TTC549 (cell line): ENCODE measurements at regions not wholly inside any gene's neighbourhood (a gene's known extent, or its start where the extent isn't known, plus 50 kb on each side); places are given as distances from the start of the nearest gene placed in this dataset.
"Not testable (repeated sequence)": the region's sequence is repeated elsewhere in the genome, so short reads cannot be mapped to it uniquely, and the experiment has no call there.

Source experiments
- FAIRE-seq: peaks from 2 replicates; lab custom pipeline; 2012; peaks lifted over from hg19 to GRCh38; lab: Jason Lieb, UNC

- FAIRE-seq: peak; percentile 89
These were observed 181.4 kb upstream of the CACNA2D1 start for GRCh38 chr7:82624965-82625364.

GRCh38 chr7:82624337-82624736, 180.8 kb upstream of the CACNA2D1 start:
- FAIRE-seq: no peak

GRCh38 chr7:82623812-82624211, 180.2 kb upstream of the CACNA2D1 start:
- no peak for FAIRE-seq

- FAIRE-seq: no peak
These were observed 173.6 kb upstream of the CACNA2D1 start for GRCh38 chr7:82617156-82617555.

GRCh38 chr7:82616059-82616728, 172.6 kb upstream of the CACNA2D1 start:
- no peak for FAIRE-seq

GRCh38 chr7:82615527-82615926, 171.9 kb upstream of the CACNA2D1 start:
- no peak for FAIRE-seq

- no peak for FAIRE-seq
These were observed 166.2 kb upstream of the CACNA2D1 start for GRCh38 chr7:82609746-82610145.

- FAIRE-seq: peak; percentile 97
These were observed 161.8 kb upstream of the CACNA2D1 start for GRCh38 chr7:82605247-82605864.

- no peak for FAIRE-seq
These were observed 158.5 kb upstream of the CACNA2D1 start for GRCh38 chr7:82602066-82602465.

- FAIRE-seq: peak; percentile 29
These were observed 157.0 kb upstream of the CACNA2D1 start for GRCh38 chr7:82600531-82600930.

GRCh38 chr7:82599895-82600294, 156.3 kb upstream of the CACNA2D1 start:
- FAIRE-seq: no peak

- FAIRE-seq: no peak
These were observed 155.4 kb upstream of the CACNA2D1 start for GRCh38 chr7:82598958-82599357.

GRCh38 chr7:82595795-82596194, 152.2 kb upstream of the CACNA2D1 start:
- not testable (repeated sequence) for FAIRE-seq

GRCh38 chr7:82595176-82595575, 151.6 kb upstream of the CACNA2D1 start:
- FAIRE-seq: no peak

GRCh38 chr7:82594665-82595064, 151.1 kb upstream of the CACNA2D1 start:
- FAIRE-seq: no peak

- FAIRE-seq: no peak
These were observed 150.2 kb upstream of the CACNA2D1 start for GRCh38 chr7:82593780-82594179.

GRCh38 chr7:82592416-82592815, 148.8 kb upstream of the CACNA2D1 start:
- no peak for FAIRE-seq

GRCh38 chr7:82579047-82579446, 135.5 kb upstream of the CACNA2D1 start:
- FAIRE-seq: no peak

GRCh38 chr7:82578430-82578829, 134.9 kb upstream of the CACNA2D1 start:
- no peak for FAIRE-seq

- peak; percentile 96 for FAIRE-seq
These were observed 128.8 kb upstream of the CACNA2D1 start for GRCh38 chr7:82572195-82572880.

GRCh38 chr7:82571047-82571446, 127.5 kb upstream of the CACNA2D1 start:
- not testable (repeated sequence) for FAIRE-seq

GRCh38 chr7:82567841-82568240, 124.3 kb upstream of the CACNA2D1 start:
- FAIRE-seq: no peak

- FAIRE-seq: no peak
These were observed 123.8 kb upstream of the CACNA2D1 start for GRCh38 chr7:82567356-82567755.

GRCh38 chr7:82566752-82567151, 123.2 kb upstream of the CACNA2D1 start:
- FAIRE-seq: no peak
